SH-SY5Y (cell line): ENCODE measurements at regions not wholly inside any gene's neighbourhood (a gene's known extent, or its start where the extent isn't known, plus 50 kb on each side); places are given as distances from the start of the nearest gene placed in this dataset.

ENCODE experiments used
- GATA2 ChIP-seq: IDR thresholded peaks from 2 replicates; pipeline ENCODE4 v1.6.1; 2011; ENCODE audit warnings: mild to moderate bottlenecking, low read depth, low read length
- GATA3 ChIP-seq: IDR thresholded peaks from 2 replicates; pipeline ENCODE4 v1.6.1; 2011; ENCODE audit warnings: low read depth, mild to moderate bottlenecking, low read length, moderate library complexity

DNA sequence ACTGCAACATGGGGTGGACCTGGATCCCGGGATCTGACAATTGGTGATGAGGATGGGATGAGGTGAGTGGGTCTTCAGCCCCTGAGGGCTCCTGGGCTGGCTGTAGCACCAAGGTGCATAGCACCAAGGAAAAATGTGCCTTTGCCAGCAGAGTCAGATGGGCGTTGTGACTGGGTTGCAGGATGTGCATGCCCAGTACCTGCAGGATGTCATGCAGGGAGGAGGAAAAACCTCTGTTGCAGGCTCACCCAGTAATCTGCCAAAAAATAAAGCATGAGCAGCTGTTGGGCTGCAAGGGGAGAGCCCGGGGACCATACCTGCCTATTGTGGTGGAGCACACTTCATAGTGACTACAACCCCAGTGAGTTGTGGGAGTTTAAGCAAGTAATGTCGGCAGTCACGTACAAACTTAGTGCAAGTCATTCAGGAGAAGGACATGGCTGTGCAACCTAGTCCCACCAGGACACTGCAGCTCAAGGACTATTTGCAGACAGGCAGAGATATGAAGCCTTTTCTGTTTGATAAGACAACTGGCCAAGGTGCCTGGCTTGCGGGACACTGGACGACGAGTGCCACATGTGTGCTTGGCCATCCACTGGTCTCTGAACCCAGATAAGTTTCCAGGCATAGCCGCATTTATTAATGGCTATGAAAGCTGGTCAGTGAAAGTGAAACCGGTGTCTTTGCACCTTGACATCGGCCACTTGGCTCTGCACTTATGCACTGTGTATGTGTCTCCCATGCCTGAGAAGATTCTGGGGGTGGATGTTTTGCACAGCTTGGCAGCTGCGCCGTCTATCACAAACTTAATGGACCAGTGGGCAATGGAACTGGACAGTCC lies 499.8 kb downstream of the KCNJ2 start:
- no peak for TF ChIP-seq GATA2
- TF ChIP-seq GATA3, result no peak
